A549 (cell line): ENCODE measurements at regions not wholly inside any gene's neighbourhood (a gene's known extent, or its start where the extent isn't known, plus 50 kb on each side); places are given as distances from the start of the nearest gene placed in this dataset.

ENCODE experiments used
- EP300 ChIP-seq, 2 experiments: fragments of >200 bp; sonication (Bioruptor Twin); formaldehyde crosslinking; IDR thresholded peaks; 2 replicates in 1 of 2; 3 replicates in 1 of 2; pipeline ENCODE4 v1.6.1; 2016 to 2017
- HOXA7 ChIP-seq: fragments of 250-450 bp; sonication (Bioruptor Pico); IDR thresholded peaks from 2 replicates; pipeline ENCODE4 v1.5.0; 2020; ENCODE audit warnings: mild to moderate bottlenecking, moderate library complexity
- MAX ChIP-seq: IDR thresholded peaks from 2 replicates; pipeline ENCODE4 v1.6.1; 2012
- POLR2A ChIP-seq: IDR thresholded peaks from 2 replicates; pipeline ENCODE4 v1.6.1; 2012; ENCODE audit warnings: mild to moderate bottlenecking, low read length
- TF ChIP-seq, protein P1 (sequence below): fragments of >200 bp; sonication (Bioruptor Twin); formaldehyde crosslinking; IDR thresholded peaks from 3 replicates; pipeline ENCODE4 v1.5.1; 2016

DNA sequence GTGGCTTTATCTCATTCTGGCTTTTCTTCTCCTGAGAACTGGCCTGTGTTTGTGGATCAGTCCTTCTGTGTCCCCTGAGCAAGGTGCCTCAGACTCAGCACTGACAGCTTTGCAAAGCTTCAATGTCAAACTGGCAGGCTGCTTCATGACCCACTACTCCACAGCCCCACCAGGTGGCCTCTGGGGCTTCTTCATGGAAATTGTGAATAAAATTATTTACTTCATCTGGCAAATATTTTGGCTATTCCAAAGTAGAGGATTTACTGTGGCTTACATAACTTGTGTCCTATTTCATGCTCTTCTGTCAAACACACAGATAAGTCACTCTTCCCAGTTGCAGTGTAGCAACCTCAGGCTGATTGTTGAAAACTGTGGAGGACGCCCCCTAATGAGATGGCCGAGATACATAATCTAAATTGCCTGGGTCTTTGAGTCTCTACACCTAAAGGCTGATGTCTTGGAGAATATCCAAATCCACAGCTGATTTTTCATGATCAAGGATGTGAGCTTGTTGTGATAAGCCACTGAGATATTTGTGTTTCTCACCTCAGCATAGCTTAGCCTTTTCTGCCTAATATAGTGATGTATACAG is 721.9 kb upstream of the SLC10A2 start:
- no peak for TF ChIP-seq POLR2A
- TF ChIP-seq EP300 (IDR thresholded peaks at IDR 0.05), result no peak
- no peak for TF ChIP-seq MAX
- TF ChIP-seq HOXA7, result no peak
- TF ChIP-seq, protein P1, sequence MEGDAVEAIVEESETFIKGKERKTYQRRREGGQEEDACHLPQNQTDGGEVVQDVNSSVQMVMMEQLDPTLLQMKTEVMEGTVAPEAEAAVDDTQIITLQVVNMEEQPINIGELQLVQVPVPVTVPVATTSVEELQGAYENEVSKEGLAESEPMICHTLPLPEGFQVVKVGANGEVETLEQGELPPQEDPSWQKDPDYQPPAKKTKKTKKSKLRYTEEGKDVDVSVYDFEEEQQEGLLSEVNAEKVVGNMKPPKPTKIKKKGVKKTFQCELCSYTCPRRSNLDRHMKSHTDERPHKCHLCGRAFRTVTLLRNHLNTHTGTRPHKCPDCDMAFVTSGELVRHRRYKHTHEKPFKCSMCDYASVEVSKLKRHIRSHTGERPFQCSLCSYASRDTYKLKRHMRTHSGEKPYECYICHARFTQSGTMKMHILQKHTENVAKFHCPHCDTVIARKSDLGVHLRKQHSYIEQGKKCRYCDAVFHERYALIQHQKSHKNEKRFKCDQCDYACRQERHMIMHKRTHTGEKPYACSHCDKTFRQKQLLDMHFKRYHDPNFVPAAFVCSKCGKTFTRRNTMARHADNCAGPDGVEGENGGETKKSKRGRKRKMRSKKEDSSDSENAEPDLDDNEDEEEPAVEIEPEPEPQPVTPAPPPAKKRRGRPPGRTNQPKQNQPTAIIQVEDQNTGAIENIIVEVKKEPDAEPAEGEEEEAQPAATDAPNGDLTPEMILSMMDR, result no peak
